HCT116 (cell line): ENCODE measurements at regions not wholly inside any gene's neighbourhood (a gene's known extent, or its start where the extent isn't known, plus 50 kb on each side); places are given as distances from the start of the nearest gene placed in this dataset.

ENCODE experiments used
- ATAC-seq: fragments of 200-7000 bp; cut with Tn5 transposase; 2 replicates; pipeline ENCODE4 v1.9.1; 2020; ENCODE audit warnings: mild to moderate bottlenecking, moderate library complexity
- BruUV-seq: library from RNA; stranded (reverse); fragments of 400-500 nt; replicated peaks from 2 replicates; lab custom pipeline; 2021; lab: Mats Ljungman, UMichigan
- CTCF ChIA-PET: fragments of 300-600 bp; sonication (Branson Sonifier 250); formaldehyde crosslinking; loops from one replicate; lab custom pipeline; 2021; ENCODE audit warnings: antibody characterized with exemption; lab: Charles Lee
- POLR2A ChIA-PET: fragments of 300-600, 350-600 bp; sonication (Branson Sonifier 250); formaldehyde crosslinking; loops from one replicate; lab custom pipeline; 2021; ENCODE audit warnings: antibody characterized with exemption; lab: Charles Lee
- RAD21 ChIA-PET, 2 experiments: fragments of 300-600 bp; sonication (Branson Sonifier 250); formaldehyde crosslinking; loops; one replicate each; lab custom pipeline; 2023; ENCODE audit warnings: low total read pairs in 2 of 2; ENCODE audit not compliant: uncharacterized antibody in 2 of 2, unreplicated experiment in 2 of 2, low non-redundant PET in 1 of 2; lab: Charles Lee
- DNase-seq: peaks from one replicate; pipeline ENCODE4 v3.0.0-alpha.2; 2010; ENCODE audit warnings: low read depth, low spot score
- H2AFZ ChIP-seq: fragments of 200-600 bp; shearing (Covaris generic), sonication (generic); 2 replicates; pipeline ENCODE4 v1.6.1; 2017; ENCODE audit warnings: low read depth, mixed run types, mixed read lengths, antibody characterized with exemption, low read length; ENCODE audit not compliant: poor library complexity, severe bottlenecking
- H3K27ac ChIP-seq: 2 replicates; pipeline ENCODE4 v1.5.1; 2012; ENCODE audit warnings: low read depth, low read length
- H3K27me3 ChIP-seq: fragments of 200-600 bp; sonication (generic); 2 replicates; pipeline ENCODE4 v1.6.1; 2016; ENCODE audit warnings: mixed run types, low read length, mixed read lengths; ENCODE audit not compliant: insufficient read depth
- H3K36me3 ChIP-seq, 2 experiments: fragments of 200-500 bp in 1 of 2; fragments of 200-600 bp in 1 of 2; sonication (Bioruptor generic) in 1 of 2; sonication (generic) in 1 of 2; 2 replicates each; pipeline versions ENCODE4 v1.5.1 to v1.6.1; 2014 to 2016; ENCODE audit warnings: low read length in 2 of 2, inconsistent platforms in 1 of 2, mixed read lengths in 1 of 2, mixed run types in 1 of 2; ENCODE audit not compliant: insufficient read depth in 2 of 2, control insufficient read depth in 1 of 2
- H3K4me1 ChIP-seq, 2 experiments: fragments of 200-600 bp in 1 of 2; sonication (generic) in 1 of 2; 2 replicates each; pipeline versions ENCODE4 v1.5.1 to v1.6.1; 2012 to 2017; ENCODE audit warnings: low read length in 2 of 2, inconsistent platforms in 1 of 2, mild to moderate bottlenecking in 1 of 2, mixed read lengths in 1 of 2, mixed run types in 1 of 2, moderate library complexity in 1 of 2; ENCODE audit not compliant: insufficient read depth in 2 of 2, control insufficient read depth in 1 of 2
- H3K4me2 ChIP-seq: fragments of 200-600 bp; sonication (generic); 2 replicates; pipeline ENCODE4 v1.6.1; 2017; ENCODE audit warnings: mixed run types, low read length, mixed read lengths
- H3K4me3 ChIP-seq, 2 experiments: fragments of 200-600 bp in 1 of 2; sonication (generic) in 1 of 2; replicated peaks in 1 of 2; 2 replicates each; pipeline ENCODE4 v1.5.1; 2011 to 2016; ENCODE audit warnings: low read length in 2 of 2, control low read depth in 1 of 2, low read depth in 1 of 2, mild to moderate bottlenecking in 1 of 2, mixed read lengths in 1 of 2, mixed run types in 1 of 2
- H3K79me2 ChIP-seq: fragments of 200-600 bp; sonication (generic); 2 replicates; pipeline ENCODE4 v1.6.1; 2017; ENCODE audit warnings: mild to moderate bottlenecking, mixed run types, low read length, moderate library complexity, mixed read lengths; ENCODE audit not compliant: insufficient read depth
- H3K9ac ChIP-seq: fragments of 200-600 bp; sonication (generic); 2 replicates; pipeline ENCODE4 v1.6.1; 2016; ENCODE audit warnings: low read length, mixed read lengths
- H3K9me2 ChIP-seq: fragments of 200-600 bp; sonication (generic), shearing (Covaris generic); 2 replicates; pipeline ENCODE4 v1.6.1; 2017; ENCODE audit warnings: mixed run types, mild to moderate bottlenecking, moderate library complexity; ENCODE audit not compliant: insufficient read depth
- H3K9me3 ChIP-seq, 2 experiments: fragments of 200-500 bp in 1 of 2; fragments of 200-600 bp in 1 of 2; sonication (Bioruptor generic) in 1 of 2; sonication (generic) in 1 of 2; 2 replicates each; pipeline ENCODE4 v1.6.1; 2014 to 2017; ENCODE audit warnings: low read length in 2 of 2, mixed read lengths in 2 of 2, inconsistent platforms in 1 of 2, low read depth in 1 of 2, mild to moderate bottlenecking in 1 of 2, mixed run types in 1 of 2, moderate library complexity in 1 of 2; ENCODE audit not compliant: control insufficient read depth in 1 of 2, insufficient read depth in 1 of 2
- H4K20me1 ChIP-seq: fragments of 200-600 bp; sonication (generic), shearing (Covaris generic); 2 replicates; pipeline ENCODE4 v1.6.1; 2017; ENCODE audit warnings: mixed run types, mild to moderate bottlenecking, moderate library complexity; ENCODE audit not compliant: insufficient read depth
- CBX3 ChIP-seq: IDR thresholded peaks from 2 replicates; pipeline ENCODE4 v1.6.1; 2012; ENCODE audit warnings: low read depth
- CEBPB ChIP-seq: IDR thresholded peaks from 2 replicates; pipeline ENCODE4 v1.6.1; 2012; ENCODE audit warnings: low read depth
- EGR1 ChIP-seq: IDR thresholded peaks from 2 replicates; pipeline ENCODE4 v1.6.1; 2012; ENCODE audit warnings: low read depth
- ELF1 ChIP-seq: IDR thresholded peaks from 2 replicates; pipeline ENCODE4 v1.6.1; 2012; ENCODE audit warnings: low read depth, borderline replicate concordance
- EZH2 ChIP-seq: fragments of 200-600 bp; sonication (generic); IDR thresholded peaks from 2 replicates; pipeline ENCODE4 v1.6.1; 2017; ENCODE audit warnings: antibody characterized with exemption, mixed run types
- FOSL1 ChIP-seq: IDR thresholded peaks from 2 replicates; pipeline ENCODE4 v1.6.1; 2012; ENCODE audit warnings: low read depth
- JUND ChIP-seq: IDR thresholded peaks from 2 replicates; pipeline ENCODE4 v1.6.1; 2012
- POLR2A ChIP-seq: IDR thresholded peaks from 2 replicates; pipeline ENCODE4 v1.7.0; 2011; ENCODE audit warnings: borderline replicate concordance; ENCODE audit not compliant: insufficient read depth, insufficient read length; ENCODE audit errors: extremely low read depth
- POLR2AphosphoS5 ChIP-seq: IDR thresholded peaks from 2 replicates; pipeline ENCODE4 v1.6.1; 2011; ENCODE audit warnings: mild to moderate bottlenecking, low read depth, low read length, moderate library complexity
- RAD21 ChIP-seq: IDR thresholded peaks from 2 replicates; pipeline ENCODE4 v1.6.1; 2012; ENCODE audit warnings: low read depth, mild to moderate bottlenecking
- SIN3A ChIP-seq: IDR thresholded peaks from 2 replicates; pipeline ENCODE4 v1.6.1; 2012; ENCODE audit warnings: low read depth
- TCF7L2 ChIP-seq: IDR thresholded peaks from 2 replicates; pipeline ENCODE4 v1.7.0; 2011; ENCODE audit warnings: borderline replicate concordance, inconsistent platforms; ENCODE audit not compliant: insufficient read depth, insufficient read length; ENCODE audit errors: extremely low read depth
- YY1 ChIP-seq: IDR thresholded peaks from 2 replicates; pipeline ENCODE4 v1.6.1; 2011; ENCODE audit warnings: low read length, low read depth, moderate library complexity, mild to moderate bottlenecking; ENCODE audit not compliant: insufficient replicate concordance; ENCODE audit errors: extremely low read depth
- ZBTB33 ChIP-seq: IDR thresholded peaks from 2 replicates; pipeline ENCODE4 v1.6.1; 2011; ENCODE audit warnings: mild to moderate bottlenecking, low read length, moderate library complexity; ENCODE audit not compliant: insufficient replicate concordance; ENCODE audit errors: extremely low read depth
- ZFX ChIP-seq: fragments of 450-650 bp; IDR thresholded peaks from 2 replicates; pipeline ENCODE4 v1.6.1; 2017
- ZNF274 ChIP-seq: fragments of 200-500 bp; sonication (Bioruptor generic); IDR thresholded peaks from 2 replicates; pipeline ENCODE4 v1.6.1; 2014; ENCODE audit warnings: mild to moderate bottlenecking, low read depth, low read length, inconsistent platforms
- intact Hi-C: fragments of 100-400 bp; cut with micrococcal nuclease; formaldehyde crosslinking; loops from 2 replicates; pipeline ENCODE4 v1.10.0; 2022
- TF ChIP-seq, protein P1 (sequence below): IDR thresholded peaks from 2 replicates; pipeline ENCODE4 v1.6.1; 2012

DNA sequence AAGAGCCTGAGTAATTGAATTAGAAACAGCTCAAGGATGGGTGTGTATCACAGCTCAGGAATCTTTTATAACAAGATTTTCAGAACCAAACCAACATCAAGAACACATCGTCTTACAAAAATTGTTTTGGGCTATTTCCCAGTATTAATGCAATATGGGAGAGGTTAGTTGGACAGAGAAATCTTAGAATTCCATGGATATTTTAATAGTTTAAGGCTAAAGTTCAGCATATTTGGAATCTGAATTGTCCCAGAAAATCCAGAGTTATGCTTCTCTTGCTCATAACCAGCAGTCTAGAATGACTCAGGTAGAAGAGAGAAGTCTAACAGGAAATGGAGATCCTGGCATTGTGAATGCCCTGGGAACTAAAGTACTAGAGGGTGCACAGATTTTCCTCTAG is 74.6 kb downstream of the ADM start:
- no TSS peak for BruUV-seq
- Histone ChIP-seq H3K9ac (no peak overlapping the region), H3K4me2 (no peak overlapping the region), H3K79me2 (no peaks in the 10 kb centered on the region), H4K20me1 (no peaks in the 10 kb centered on the region), H3K27ac (no peak overlapping the region), H3K4me1 (peaks cover 3 to 18% of the 10 kb centered on the region in 2 experiments; a peak in 3 of 4 replicates), H3K36me3 (no peaks in the 10 kb centered on the region), H3K9me3 (no peaks in the 10 kb centered on the region), H3K27me3 (no peaks in the 10 kb centered on the region), H3K4me3 (no peak overlapping the region), H3K9me2 (no peaks in the 10 kb centered on the region), H2AFZ (no peak overlapping the region)
- TF ChIP-seq SIN3A (no peak), YY1 (no peak), FOSL1 (no peak), POLR2A (no peak), POLR2AphosphoS5 (no peak), CEBPB (no peak), ELF1 (no peak), ZFX (no peak), CBX3 (no peak), ZNF274 (no peak), ZBTB33 (no peak), EGR1 (no peak), RAD21 (no peak), JUND (no peak), EZH2 (no peak), TCF7L2 (no peak)
- TF ChIP-seq, protein P1, sequence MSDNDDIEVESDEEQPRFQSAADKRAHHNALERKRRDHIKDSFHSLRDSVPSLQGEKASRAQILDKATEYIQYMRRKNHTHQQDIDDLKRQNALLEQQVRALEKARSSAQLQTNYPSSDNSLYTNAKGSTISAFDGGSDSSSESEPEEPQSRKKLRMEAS = no peak
- ChIA-PET RAD21 (no interaction called here), CTCF (interaction anchor here (2.2 kb wide), 1 partner anchor 13 kb away, joined by 10 read pairs; no protein-coding TSS in a partner anchor), POLR2A (no interaction called here)
- intact Hi-C loops = no loop called here
- ATAC-seq (no peak), DNase-seq (no peak)
